ENCODE measurements at regions not wholly inside any gene's neighbourhood (a gene's known extent, or its start where the extent isn't known, plus 50 kb on each side); places are given as distances from the start of the nearest gene placed in this dataset.

DNA sequence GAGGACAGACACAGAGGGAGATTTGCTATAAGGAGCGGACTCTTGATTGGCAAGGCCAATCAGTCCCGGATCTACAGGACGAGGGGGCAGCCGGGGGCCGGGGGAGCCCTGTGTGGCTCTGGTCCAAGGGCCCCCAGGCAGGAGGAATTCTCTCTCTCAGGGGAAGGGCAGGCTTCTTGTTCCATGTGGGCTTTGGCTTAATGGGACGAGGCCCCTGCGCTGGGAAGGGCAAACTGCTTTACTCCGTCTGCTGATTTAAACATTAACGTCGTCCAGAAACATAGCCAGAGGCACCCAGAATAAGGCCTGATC lies 75.9 kb downstream of the TMEM18 start:
- TF ChIP-seq POLR2AphosphoS5 (IDR thresholded peaks at IDR 0.05; ENCODE audit: low read depth, low read length) (no peak), TAF1 (IDR thresholded peaks at IDR 0.05; ENCODE audit: borderline replicate concordance, insufficient read depth, low read length) (no peak), SIN3A (IDR thresholded peaks at IDR 0.05; ENCODE audit: borderline replicate concordance, insufficient read depth, low read length) (no peak), FOXP2 (optimal IDR thresholded peaks at IDR 0.05; ENCODE audit: borderline replicate concordance, extremely low read depth, extremely low read length, insufficient read depth) (no peak)
- TF ChIP-seq, protein P1, sequence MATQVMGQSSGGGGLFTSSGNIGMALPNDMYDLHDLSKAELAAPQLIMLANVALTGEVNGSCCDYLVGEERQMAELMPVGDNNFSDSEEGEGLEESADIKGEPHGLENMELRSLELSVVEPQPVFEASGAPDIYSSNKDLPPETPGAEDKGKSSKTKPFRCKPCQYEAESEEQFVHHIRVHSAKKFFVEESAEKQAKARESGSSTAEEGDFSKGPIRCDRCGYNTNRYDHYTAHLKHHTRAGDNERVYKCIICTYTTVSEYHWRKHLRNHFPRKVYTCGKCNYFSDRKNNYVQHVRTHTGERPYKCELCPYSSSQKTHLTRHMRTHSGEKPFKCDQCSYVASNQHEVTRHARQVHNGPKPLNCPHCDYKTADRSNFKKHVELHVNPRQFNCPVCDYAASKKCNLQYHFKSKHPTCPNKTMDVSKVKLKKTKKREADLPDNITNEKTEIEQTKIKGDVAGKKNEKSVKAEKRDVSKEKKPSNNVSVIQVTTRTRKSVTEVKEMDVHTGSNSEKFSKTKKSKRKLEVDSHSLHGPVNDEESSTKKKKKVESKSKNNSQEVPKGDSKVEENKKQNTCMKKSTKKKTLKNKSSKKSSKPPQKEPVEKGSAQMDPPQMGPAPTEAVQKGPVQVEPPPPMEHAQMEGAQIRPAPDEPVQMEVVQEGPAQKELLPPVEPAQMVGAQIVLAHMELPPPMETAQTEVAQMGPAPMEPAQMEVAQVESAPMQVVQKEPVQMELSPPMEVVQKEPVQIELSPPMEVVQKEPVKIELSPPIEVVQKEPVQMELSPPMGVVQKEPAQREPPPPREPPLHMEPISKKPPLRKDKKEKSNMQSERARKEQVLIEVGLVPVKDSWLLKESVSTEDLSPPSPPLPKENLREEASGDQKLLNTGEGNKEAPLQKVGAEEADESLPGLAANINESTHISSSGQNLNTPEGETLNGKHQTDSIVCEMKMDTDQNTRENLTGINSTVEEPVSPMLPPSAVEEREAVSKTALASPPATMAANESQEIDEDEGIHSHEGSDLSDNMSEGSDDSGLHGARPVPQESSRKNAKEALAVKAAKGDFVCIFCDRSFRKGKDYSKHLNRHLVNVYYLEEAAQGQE (IDR thresholded peaks at IDR 0.05; ENCODE audit: insufficient read depth in 1 of 2, low read depth in 2 of 2, low read length in 2 of 2) = no peak

- TF ChIP-seq SIN3A (IDR thresholded peaks at IDR 0.05; ENCODE audit: borderline replicate concordance, insufficient read depth, low read length) (no peak), TAF1 (IDR thresholded peaks at IDR 0.05; ENCODE audit: borderline replicate concordance, insufficient read depth, low read length) (no peak), POLR2AphosphoS5 (IDR thresholded peaks at IDR 0.05; ENCODE audit: low read depth, low read length) (no peak), FOXP2 (optimal IDR thresholded peaks at IDR 0.05; ENCODE audit: borderline replicate concordance, extremely low read depth, extremely low read length, insufficient read depth) (no peak)
- TF ChIP-seq, protein P1 (IDR thresholded peaks at IDR 0.05; ENCODE audit: insufficient read depth in 1 of 2, low read depth in 2 of 2, low read length in 2 of 2) = no peak
Measured at GRCh38 chr2:600542-601386, 76.4 kb downstream of the TMEM18 start.

- TF ChIP-seq SIN3A (IDR thresholded peaks at IDR 0.05; ENCODE audit: borderline replicate concordance, insufficient read depth, low read length) (no peak), FOXP2 (optimal IDR thresholded peaks at IDR 0.05; ENCODE audit: borderline replicate concordance, extremely low read depth, extremely low read length, insufficient read depth) (no peak)
Measured at GRCh38 chr2:599601-600000, 77.6 kb downstream of the TMEM18 start.

DNA sequence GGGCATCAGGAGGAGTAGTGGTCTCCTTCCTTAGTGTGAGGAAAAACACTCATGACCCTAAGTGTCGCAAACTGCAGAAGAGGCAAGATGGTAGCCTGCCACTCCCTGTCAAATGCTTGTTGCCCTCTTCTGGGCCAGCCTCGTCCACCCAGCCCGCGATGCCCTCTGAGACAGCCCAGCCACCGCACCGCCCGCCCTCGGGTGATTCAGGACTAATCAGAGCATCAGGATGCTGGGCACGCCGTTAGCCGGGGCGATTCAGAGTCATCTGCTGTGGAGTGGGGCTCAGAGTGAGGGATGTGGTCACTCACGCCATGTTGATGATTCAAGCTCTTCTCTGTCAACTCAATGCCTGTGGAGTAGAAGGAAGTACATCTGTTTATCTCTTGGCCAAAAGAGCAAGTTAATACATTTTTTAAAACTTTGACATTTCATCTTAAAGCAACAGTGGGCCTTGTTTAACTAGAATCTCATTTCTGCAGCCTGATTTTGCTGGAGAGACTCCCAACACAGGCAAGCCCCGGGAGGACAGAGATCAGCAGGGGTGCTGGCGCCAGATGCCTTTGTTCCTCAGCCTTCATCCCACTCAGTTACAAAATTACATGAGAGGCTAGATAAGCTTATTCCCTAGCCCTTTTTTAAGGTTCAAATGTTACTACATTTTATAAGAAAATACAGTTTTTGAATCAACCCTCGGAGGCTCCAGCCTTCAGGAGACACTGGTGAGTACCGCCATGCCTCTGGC lies 79.0 kb downstream of the TMEM18 start:
- TF ChIP-seq TAF1 (IDR thresholded peaks at IDR 0.05; ENCODE audit: borderline replicate concordance, insufficient read depth, low read length) = no peak
- TF ChIP-seq, protein P1 (IDR thresholded peaks at IDR 0.05; ENCODE audit: insufficient read depth in 1 of 2, low read depth in 2 of 2, low read length in 2 of 2) = no peak
- TF ChIP-seq SIN3A (IDR thresholded peaks at IDR 0.05; ENCODE audit: borderline replicate concordance, insufficient read depth, low read length) = no peak
- TF ChIP-seq FOXP2 (optimal IDR thresholded peaks at IDR 0.05; ENCODE audit: borderline replicate concordance, extremely low read depth, extremely low read length, insufficient read depth) = no peak
- TF ChIP-seq POLR2AphosphoS5 (IDR thresholded peaks at IDR 0.05; ENCODE audit: low read depth, low read length) = no peak

DNA sequence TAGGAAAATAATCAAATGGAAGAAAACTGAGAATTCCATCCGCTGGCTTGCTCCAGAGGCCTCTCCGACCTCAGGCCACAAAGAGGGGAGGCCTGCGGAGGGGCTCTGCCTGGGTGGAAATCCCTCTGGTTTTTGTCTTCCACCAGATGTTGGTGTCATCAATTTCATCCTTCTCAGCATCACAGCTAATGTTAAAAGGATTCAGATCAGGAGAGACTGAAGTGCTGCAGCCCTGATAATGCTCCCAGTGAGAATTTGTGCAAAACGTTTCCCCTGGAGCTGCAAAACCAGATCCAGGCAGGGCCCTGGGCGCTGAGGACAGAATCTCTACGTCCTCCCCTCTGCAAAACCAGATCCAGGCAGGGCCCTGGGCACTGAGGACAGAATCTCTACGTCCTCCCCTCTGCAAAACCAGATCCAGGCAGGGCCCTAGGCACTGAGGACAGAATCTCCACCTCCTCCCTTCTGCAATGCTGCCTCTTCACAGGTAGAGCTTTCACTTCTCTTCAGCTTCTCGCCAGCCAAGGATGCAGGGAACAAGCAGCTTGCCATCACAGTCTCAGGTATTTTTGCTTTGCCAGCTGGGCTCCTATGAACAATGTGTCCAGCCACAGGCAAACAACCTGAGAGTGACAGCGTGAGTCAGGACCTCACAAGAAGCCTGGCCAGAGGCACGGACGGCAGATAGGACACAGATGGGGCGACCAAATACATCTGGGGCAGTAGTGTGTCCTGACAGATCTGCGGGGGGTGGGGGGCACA lies 81.2 kb downstream of the TMEM18 start:
- no peak for TF ChIP-seq SIN3A (IDR thresholded peaks at IDR 0.05; ENCODE audit: borderline replicate concordance, insufficient read depth, low read length)
- no peak for TF ChIP-seq POLR2AphosphoS5 (IDR thresholded peaks at IDR 0.05; ENCODE audit: low read depth, low read length)
- TF ChIP-seq TAF1 (IDR thresholded peaks at IDR 0.05; ENCODE audit: borderline replicate concordance, insufficient read depth, low read length) = no peak
- TF ChIP-seq FOXP2 (optimal IDR thresholded peaks at IDR 0.05; ENCODE audit: borderline replicate concordance, extremely low read depth, extremely low read length, insufficient read depth) = no peak
- TF ChIP-seq, protein P1 (IDR thresholded peaks at IDR 0.05; ENCODE audit: insufficient read depth in 1 of 2, low read depth in 2 of 2, low read length in 2 of 2) = no peak

Measured in PFSK-1 (cell line).